GM21526 (cell line): ENCODE measurements at regions not wholly inside any gene's neighbourhood (a gene's known extent, or its start where the extent isn't known, plus 50 kb on each side); places are given as distances from the start of the nearest gene placed in this dataset.

Experiments used
- ATAC-seq: cut with Tn5 transposase; IDR thresholded peaks from one replicate; pipeline ENCODE4 v1.9.1; 2021; ENCODE audit warnings: moderate library complexity; ENCODE audit not compliant: unreplicated experiment, low FRiP score

DNA sequence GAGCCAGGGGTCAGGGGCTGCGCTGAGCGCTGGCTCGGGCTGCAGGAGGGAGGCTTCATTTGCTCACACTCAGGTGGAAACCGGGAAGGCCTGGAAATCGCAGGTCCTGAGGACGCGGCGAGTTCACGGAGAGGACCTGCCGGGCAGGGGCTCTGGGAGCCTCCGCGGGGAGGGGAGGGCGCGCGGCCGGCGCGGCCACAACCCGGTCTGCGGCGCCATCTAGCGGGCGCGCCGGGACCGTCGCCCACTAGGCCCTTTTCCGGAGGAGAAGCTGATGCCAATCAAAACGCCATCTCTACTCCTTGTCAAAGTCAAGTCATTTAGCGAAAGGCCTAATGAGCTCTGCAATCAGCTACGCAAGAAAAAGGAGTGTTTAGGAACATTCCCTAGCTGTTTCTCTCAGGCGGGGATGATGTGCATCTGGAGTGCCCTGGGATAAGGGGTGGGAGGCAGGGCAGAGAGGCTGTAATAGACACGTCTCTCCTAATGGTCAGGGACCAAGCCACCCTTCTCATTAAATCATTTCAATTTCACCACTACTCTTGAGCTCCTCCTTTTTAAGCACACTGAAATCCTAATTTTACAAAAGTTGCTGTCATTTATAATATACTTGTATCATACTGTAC lies 885.8 kb upstream of the TMEM132C start:
- ATAC-seq: no peak

DNA sequence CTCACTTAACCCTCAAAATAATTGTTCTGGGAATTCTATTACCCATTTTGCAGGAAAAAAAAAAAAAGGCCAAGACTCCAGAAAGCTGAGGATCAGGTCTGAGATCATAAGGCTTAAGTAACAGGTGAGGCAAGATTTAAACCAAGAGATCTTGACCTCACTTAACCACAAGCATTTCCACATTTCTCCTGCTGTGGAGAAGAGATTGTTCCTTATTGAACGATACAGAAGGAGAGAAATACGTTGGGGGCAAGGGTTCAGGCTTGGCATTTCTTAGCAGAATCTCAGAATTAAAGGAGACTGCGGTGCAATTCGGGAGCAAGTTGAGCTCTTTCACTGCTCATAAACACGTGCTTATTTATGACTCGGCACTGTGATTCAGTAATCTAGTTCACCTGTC lies 885.3 kb upstream of the TMEM132C start:
- ATAC-seq: no peak

DNA sequence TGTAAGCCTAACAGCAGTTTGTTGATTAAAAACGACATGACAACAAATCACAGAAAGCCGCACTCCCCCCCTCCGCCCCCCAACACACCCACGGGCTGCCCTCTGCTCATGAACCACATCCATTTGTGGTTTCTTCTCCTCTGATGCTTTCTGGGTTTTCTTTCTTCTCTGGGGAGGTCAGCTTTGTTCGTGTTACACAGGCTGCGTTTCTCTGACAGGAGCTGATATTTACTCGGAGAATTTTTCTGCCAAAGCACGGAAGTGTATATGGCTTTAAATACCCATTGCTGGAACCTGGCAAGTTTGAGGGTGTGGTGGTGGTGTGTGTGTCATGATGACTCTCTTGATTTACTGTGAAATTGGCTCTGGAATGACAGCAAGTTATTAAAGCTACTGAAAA lies 883.7 kb upstream of the TMEM132C start:
- no peak for ATAC-seq

DNA sequence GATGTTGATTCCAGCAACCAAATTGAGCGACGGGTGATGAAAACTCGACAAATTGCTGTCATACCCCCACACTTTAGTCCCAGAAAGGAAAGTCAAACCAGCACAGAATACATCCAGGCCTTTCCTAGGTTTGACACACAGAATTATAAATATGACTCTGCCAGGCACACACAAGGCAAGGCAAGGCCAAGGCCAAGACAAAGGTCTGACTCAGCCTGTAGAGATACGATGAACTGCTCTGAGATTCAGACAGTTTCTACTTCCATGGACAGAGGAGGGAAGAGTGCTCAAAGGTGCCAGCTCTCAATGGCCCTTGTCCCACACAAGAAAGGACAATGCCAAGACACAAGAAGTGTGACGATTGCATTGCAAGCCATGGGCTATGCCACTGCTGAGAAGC lies 880.2 kb upstream of the TMEM132C start:
- no peak for ATAC-seq

DNA sequence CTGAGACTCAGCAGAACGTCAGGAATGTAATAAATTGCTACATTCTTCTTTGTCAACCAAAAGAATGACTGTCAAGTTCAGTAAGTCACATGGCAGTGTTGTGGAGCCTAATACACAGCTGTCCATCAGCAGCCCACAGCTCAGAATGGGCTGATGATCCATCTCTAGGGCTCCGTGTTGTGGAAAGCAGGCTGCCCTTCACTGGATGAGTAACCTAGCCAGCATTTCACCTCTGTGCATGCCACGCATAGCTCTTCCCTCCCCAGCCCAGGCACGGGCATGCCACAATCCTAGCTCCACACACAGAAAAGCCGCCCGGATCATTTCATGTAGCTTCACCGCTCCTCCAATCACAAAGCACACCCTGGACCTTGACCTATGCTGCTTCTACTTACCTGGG lies 878.0 kb upstream of the TMEM132C start:
- no peak for ATAC-seq

DNA sequence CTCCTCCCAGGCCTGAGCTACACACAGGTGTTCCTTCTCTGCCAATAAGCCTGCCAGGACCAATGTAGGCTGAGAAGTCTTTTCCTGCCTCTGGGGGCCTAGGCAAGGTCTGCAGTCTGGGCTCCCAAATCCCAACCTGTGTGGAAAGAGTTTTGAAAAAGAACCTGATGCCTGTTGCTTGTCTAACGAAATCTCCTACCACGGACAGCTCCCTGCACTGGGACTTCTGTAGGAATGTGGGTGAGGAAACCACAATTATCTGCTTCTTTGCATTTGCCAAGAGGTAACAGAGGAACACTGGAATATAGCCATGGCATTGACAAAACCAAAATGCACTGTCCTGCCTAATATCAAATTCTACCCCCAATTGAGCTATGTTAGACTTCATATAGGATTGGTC lies 877.0 kb upstream of the TMEM132C start:
- no peak for ATAC-seq

DNA sequence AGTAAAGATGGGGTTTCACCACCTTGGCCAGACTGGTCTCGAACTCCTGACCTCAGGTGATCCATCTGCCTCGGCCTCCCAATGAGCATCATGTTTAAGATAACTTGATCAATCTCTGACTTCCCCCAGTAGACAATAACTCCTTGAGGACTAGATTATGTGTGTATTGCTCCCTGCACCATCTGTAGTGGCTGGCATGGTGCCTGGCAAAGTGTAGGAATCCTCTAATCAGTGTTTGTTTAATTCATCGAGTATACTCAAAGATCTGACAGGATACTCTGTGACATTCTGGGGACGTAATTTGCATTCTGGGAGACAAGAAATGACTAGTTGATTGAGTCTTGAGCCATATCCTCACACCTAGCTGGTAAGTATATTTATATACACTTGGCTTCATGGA lies 873.5 kb upstream of the TMEM132C start:
- no peak for ATAC-seq

DNA sequence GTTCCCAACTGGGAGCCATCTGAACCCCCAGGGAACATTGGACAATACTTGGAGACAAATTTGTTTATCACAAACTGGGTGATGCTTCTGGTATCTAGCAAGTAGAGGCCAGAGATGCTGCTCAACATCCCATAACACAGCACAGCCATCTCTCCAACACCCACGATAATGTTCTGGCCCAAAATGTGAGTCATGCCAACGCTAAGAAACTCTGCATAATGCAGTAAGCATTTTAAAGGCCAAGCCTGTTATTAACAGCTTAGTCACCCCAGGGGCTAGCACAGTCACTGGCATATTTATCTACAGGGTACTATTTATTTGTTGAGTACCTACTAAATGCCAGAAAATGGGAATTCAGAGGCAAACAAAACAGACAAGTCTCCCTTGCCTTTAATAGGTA lies 873.1 kb upstream of the TMEM132C start:
- ATAC-seq: no peak

DNA sequence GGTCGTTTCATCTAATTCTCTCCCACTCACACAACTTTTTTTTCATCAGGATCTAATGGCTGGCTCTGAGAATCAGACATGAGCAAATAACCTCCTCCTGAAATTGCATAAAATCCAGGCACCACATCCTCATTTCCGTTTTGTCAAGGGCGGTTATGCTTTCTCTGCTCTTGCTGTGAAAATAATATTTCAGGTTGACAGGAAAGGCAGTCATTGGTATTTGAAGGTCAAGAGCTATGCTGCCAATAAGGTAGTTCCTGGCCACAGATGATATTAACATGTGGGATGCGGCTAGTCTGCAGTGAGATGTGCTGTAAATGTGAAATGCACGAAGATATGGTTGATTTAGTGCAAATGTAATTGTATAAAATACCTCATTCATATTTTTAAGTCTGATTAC lies 870.2 kb upstream of the TMEM132C start:
- ATAC-seq: no peak

DNA sequence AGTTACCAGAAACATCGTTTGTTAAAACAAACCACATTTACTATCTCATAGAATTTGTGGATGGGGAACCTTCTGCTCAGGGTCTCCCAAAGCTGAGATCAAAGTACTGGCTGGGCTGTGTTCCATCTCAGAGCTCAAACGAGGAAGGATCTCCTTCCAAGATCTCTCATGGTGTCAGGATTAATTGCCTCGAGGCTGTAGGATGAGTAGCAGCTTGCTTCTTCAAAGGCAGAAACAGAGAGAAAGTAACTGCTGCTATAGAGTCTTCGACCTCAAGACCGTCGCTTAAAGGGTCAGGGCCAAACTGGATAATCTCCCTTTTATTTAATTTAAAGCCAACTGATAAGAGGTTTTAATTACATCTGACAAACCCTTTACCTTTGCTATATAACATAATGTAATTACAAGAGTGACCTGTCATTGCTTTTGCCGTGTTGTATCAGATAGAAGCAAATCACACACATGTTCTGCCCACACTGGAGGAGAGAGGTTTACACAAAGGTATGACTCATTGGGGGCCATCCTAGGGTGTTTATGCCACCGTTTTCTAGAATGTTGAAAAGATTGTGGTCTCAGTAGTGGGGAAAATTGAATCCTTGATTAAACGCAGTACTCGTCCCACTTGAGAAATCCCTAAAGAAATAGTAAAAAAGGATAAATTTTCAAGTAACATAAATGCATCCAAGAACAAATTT lies 868.8 kb upstream of the TMEM132C start:
- no peak for ATAC-seq

DNA sequence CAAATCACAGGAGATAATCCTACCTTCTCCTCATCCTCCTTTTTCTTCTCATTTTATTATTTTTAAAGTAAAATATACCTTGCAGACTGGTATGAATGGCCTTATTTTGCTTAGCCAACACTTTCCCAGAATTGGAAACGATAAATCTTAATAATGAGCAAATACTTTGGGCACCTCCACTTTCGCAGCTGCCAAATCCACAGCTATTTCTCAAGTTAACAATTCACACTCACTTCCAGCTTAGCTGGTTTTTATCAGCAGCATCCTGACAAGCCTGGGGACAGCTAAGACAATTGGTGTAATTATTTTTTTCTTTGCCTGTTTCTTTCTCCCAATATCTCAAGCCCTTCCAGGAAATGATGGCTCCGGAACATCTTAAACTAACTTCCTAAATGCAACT lies 867.5 kb upstream of the TMEM132C start:
- no peak for ATAC-seq

DNA sequence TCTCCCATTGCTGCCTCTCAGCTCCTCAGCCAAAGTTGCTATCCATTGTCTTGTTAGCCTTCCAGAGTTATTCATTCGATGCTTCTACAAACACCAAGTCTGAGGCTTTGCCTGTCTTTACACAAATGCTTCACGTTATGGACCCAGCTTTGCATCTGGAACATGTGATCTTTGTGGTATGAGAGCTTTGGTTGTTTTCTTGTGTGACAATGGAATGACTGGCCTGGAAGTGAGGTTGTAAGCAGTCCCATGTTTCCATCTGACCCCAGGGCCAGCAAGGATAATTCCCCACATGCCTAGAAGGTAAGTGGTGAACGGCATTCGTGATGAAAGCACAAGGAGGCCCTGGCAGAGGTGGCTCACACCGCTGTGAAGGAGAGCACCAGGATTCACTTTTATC lies 866.7 kb upstream of the TMEM132C start:
- ATAC-seq: no peak

DNA sequence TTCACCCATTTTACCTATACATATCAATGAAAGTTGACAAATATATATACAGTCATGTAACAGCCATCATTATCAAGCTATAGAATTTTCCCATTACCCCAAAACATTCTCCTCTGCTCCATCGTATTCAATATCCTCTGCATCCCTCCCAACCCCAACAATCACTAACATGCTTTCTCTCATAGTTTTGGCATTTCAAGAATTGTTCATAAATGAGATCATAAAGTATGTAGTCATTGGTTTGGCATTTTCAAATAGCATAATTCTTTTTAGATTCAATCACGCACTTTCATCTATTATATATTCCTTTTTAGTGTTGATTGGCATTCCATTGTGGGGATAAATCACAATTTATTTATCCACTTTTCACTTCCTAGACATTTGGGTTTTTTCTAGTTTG lies 866.0 kb upstream of the TMEM132C start:
- ATAC-seq: no peak

DNA sequence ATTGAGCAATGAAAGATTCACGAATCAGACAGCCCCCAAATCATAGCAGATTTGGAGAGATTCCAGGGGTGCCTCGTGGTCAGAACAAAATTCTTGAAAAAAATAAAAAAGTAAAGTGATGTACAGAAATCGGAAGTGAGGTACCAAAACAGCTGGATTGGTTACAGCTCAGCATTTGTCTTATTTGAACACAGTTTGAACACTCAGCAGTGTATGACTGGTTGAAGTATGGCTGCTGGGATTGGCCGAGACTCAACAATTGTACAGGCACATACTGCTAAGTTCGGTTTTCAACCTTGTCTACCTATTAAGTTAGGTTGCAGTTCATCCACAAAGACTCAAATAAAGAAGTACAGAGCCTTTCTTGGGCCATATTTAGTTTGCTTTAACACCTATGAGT lies 865.4 kb upstream of the TMEM132C start:
- ATAC-seq: no peak

DNA sequence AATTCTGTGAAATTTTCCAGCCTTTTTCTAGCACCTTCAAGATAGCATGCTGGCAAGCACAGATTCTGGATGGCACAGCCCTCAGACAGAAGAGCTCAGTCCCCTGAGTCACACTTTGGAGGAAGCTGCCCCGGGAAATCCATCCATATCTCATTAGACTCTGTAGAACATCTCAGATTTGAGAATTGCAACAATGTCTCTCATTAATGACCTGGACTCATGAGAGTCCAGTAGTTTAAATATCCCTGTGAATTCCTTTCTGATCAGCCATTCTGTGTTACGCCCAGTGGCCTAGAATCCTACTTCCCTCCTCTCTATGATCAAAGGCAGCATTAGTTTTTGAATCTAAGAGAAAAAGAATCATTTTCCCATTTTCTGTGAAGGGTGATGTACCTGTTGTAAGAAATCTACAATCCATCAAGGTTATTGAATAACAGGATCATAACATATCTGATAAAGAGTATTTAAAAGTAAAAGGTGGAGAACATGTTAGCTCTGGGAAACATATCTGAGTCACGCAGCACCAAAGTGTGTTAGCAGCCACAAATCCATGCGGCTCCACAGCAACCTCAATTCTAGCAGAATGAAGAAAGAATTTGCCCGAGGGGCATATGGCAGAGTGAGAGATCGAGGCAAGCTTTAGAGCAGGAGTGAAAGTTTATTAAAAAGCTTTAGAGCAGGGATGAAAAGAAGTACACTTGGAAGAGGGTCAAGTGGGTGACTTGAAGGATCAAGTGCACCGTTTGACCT lies 855.6 kb upstream of the TMEM132C start:
- no peak for ATAC-seq

DNA sequence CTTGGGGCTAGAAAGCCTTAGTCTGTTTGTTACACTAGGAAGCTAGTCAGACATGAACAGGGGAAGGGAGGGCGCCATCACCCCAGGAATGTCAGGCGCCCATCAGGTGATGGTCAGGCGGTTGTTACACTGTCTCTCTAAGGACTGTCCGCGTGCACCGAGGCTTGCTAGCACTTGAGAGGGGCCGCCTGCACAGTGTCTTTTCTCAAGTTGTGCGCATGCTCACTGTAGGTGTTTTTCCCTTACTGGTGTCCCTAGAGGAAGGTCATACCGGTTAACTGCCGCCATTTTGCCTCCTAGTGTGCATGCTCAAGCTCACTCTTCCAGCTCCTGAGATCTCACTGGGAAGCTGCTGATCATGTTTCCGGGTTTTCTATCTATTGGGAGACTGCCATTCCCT lies 855.0 kb upstream of the TMEM132C start:
- ATAC-seq: no peak

DNA sequence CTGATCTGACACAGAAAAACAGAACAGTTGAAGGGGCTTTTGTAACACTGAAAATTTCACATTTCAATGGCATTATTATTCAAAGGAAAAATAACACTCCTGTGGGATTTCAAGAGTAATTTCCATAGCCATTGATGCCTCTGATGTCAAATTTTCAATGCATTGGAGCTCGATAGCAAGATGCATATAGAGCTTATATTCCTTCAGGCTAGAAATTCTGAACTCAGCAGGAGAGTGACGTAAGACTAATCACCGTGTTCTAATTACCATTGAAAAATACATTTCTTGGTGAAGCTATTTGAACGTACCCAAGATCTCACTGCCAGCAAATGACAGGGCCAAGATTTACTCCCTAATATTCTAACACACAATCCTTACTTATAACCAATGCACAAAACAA lies 854.1 kb upstream of the TMEM132C start:
- no peak for ATAC-seq

DNA sequence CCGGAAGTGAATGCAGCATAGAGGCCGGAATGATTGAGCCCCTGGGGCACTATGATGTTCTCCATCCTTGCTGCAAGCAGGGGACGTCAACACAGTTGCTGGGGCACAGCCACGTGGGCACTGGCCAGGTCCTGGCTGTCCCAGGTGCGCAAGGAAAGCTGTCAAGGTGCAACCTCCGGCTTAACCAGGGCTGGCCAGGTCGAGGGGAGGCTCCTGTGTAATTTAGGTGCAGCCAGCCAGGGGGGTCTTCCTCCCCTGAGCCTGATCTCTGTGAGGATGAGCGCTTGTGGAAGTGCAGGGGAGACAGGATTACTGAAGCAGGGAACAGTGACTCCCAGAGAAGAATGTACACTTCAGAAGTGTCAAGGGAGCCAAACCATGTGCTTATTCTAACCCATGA lies 852.8 kb upstream of the TMEM132C start:
- ATAC-seq: no peak

DNA sequence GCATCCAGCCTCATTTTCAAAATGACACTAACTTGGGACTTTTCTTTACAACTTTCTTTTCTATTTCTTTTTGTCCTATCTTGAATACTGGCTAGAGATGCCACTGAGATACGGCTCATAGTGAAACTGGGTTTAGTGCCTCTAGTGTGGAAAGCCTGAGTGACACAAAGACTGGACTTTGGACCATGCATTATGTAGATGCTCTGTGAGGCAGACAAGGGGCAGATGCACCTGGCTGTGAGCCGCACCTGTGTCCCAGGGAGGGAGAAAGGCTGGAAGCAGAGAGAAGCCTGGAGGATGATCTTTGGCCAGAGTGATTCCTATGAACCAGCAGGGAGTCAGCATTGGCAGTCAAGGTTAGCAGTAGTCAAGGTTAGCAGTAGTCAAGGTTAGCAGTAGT lies 852.3 kb upstream of the TMEM132C start:
- no peak for ATAC-seq

DNA sequence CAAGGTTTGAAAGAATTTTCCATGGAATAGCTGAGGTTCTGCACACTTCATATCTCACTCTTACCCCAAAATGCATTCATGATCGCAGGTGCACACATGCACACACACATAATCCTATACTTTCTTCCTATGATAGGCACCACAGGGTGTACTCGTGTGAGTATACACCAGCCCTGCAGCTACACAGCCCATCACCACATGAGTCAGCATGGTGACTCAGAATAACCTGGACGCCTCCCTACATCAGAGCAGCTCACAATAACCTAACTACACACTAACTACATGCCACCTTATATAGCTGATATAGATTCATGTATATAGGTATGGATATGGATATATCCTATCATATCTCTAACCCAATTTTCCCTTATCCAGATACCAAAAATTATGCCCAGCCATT lies 850.2 kb upstream of the TMEM132C start:
- no peak for ATAC-seq

DNA sequence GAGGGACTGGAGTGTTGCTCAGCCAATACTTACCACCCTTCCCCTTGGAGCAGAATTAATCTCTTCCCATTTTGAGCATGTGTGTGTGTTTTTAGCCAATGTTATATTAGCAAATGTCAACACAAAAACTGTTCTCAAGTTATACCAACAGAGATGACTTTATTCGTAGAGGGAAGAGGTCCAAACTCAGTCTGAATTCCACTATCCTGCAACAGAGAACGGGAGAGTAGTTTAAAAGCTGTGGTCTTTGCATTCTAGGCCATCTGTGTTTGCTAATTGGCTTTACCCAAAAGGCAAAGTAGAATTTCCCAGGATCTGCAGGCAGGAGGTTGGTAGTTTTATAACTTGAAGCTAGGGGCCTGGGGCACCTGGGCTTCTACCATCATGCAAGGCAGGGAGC lies 847.9 kb upstream of the TMEM132C start:
- ATAC-seq: no peak

DNA sequence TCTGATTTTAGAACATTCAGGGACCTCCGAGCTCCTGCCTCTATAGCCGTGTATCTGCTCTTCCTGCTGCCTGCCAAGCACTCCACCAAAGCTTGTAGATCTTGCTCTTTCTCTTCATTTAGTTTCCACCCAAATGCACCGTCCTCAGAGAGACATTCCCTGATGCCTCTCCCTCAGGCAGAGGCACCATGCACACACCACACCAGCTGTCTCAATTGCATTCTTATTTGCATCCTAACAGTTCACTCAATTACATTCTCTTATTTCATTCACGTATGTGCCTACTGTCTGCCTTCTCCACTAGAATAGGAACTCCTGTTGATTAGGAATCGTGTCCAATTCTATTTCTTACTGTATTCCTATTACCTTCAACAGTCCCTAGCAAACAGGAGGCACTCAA lies 845.4 kb upstream of the TMEM132C start:
- no peak for ATAC-seq
